Parathyroid adenoma (tissue), 2 donors: ENCODE measurements at regions not wholly inside any gene's neighbourhood (a gene's known extent, or its start where the extent isn't known, plus 50 kb on each side); places are given as distances from the start of the nearest gene placed in this dataset.

Experiments used
- H2AFZ ChIP-seq: fragments of 300-600 bp; sonication (generic); one replicate; pipeline ENCODE4 v1.7.0; 2017; ENCODE audit warnings: antibody characterized with exemption, mild to moderate bottlenecking
- H3K27ac ChIP-seq: fragments of 300-600 bp; sonication (generic); one replicate; pipeline ENCODE4 v1.7.0; 2017
- H3K27me3 ChIP-seq: fragments of 300-600 bp; sonication (generic); one replicate; pipeline ENCODE4 v1.7.0; 2017; ENCODE audit warnings: low read length; ENCODE audit not compliant: control insufficient read depth, insufficient read depth
- H3K36me3 ChIP-seq: fragments of 300-600 bp; sonication (generic); one replicate; pipeline ENCODE4 v1.7.0; 2017; ENCODE audit warnings: low read length; ENCODE audit not compliant: control insufficient read depth, insufficient read depth
- H3K4me1 ChIP-seq: fragments of 300-600 bp; sonication (generic); one replicate; pipeline ENCODE4 v1.7.0; 2017; ENCODE audit warnings: control low read depth
- H3K4me2 ChIP-seq: fragments of 300-600 bp; sonication (generic); one replicate; pipeline ENCODE4 v1.7.0; 2017; ENCODE audit warnings: low read length
- H3K4me3 ChIP-seq: fragments of 300-600 bp; sonication (generic); one replicate; pipeline ENCODE4 v1.7.0; 2017; ENCODE audit warnings: low read depth, low read length
- H3K79me2 ChIP-seq: fragments of 300-600 bp; sonication (generic); one replicate; pipeline ENCODE4 v1.7.0; 2017; ENCODE audit warnings: control low read depth
- H3K9ac ChIP-seq: fragments of 300-600 bp; sonication (generic); one replicate; pipeline ENCODE4 v1.7.0; 2017; ENCODE audit warnings: mild to moderate bottlenecking
- H3K9me3 ChIP-seq: fragments of 300-600 bp; sonication (generic); one replicate; pipeline ENCODE4 v1.7.0; 2017; ENCODE audit warnings: low read length; ENCODE audit not compliant: control insufficient read depth
- TF ChIP-seq, protein P1 (sequence below): fragments of 300-600 bp; sonication (generic); IDR thresholded peaks from one replicate; pipeline ENCODE4 v1.7.0; 2017; ENCODE audit warnings: antibody characterized with exemption, mild to moderate bottlenecking
- donor health status: primary hyperparathyroidism.

DNA sequence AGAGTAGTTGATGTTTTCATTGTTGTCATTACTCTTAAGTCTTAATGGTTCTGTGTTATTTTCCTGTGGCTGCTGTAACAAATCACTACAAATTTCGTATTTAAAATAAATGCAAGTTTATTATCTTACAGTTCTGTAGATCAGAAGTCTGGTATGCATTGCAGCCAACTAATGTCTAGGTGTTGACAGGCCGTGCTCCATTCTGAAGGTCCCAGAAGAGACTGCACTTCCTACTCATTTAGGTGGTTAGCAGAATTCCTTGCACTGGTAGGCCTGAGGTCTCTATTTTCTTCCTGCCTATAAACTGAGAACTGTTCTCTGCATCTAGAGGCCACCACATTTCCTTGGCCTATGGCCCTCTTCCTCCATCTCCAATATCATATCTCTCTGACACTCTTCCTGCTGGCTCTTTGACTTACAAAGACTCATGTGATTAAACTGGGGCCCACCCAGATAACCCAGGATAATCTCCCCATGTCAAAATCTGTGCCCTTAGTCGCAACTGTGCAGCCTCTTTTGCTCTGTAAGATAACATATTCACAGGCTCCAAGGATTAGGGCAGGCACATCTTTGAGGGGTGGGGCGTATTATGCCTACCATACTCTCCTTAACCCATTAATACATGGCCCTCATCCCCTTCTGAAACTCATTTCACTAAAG, 468.4 kb downstream of the FOXO1 start:
- Histone ChIP-seq H3K27me3 (no peaks in the 10 kb centered on the region), H3K9me3 (no peaks in the 10 kb centered on the region), H3K79me2 (no peaks in the 10 kb centered on the region), H3K9ac (no peak overlapping the region), H2AFZ (no peak overlapping the region), H3K4me1 (no peaks in the 10 kb centered on the region), H3K4me3 (no peak overlapping the region), H3K27ac (no peak overlapping the region), H3K4me2 (no peak overlapping the region), H3K36me3 (no peaks in the 10 kb centered on the region)
- TF ChIP-seq, protein P1, sequence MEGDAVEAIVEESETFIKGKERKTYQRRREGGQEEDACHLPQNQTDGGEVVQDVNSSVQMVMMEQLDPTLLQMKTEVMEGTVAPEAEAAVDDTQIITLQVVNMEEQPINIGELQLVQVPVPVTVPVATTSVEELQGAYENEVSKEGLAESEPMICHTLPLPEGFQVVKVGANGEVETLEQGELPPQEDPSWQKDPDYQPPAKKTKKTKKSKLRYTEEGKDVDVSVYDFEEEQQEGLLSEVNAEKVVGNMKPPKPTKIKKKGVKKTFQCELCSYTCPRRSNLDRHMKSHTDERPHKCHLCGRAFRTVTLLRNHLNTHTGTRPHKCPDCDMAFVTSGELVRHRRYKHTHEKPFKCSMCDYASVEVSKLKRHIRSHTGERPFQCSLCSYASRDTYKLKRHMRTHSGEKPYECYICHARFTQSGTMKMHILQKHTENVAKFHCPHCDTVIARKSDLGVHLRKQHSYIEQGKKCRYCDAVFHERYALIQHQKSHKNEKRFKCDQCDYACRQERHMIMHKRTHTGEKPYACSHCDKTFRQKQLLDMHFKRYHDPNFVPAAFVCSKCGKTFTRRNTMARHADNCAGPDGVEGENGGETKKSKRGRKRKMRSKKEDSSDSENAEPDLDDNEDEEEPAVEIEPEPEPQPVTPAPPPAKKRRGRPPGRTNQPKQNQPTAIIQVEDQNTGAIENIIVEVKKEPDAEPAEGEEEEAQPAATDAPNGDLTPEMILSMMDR = no peak

DNA sequence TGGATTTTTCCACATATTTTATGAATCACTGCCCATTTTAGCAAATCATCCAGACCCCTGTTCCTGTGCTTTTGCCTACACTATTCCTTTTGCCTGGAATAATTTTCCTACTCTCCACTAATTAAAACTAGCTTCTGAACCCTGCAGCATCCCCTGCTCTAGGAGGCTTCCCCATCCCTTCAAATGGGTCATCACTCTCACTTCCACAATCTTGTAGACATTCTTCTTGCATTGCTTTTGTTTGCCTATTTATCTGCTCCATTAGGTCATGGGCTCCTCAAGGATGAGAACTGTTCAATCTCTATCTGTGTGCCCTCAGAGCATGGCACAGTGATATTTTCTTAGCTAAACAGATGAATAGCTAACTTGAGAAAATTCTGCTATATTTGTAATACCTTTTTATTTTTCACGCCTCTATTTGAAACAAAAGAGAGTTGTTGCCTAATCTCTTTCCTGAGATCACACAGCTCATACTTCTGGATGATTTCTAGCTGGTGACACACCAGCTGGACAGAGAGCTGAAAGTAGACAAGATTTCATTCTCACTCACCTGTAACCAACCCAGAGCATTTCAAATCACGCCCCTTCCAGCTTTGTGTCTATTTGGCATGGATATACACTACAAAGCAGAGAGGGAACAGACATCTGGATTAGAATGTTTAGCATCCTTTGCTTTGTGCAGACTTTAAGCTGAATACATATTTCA, 466.0 kb downstream of the FOXO1 start:
- no peaks in the 10 kb centered on the region for H3K36me3 ChIP-seq
- H3K4me1 ChIP-seq = no peaks in the 10 kb centered on the region
- no peaks in the 10 kb centered on the region for H3K9me3 ChIP-seq
- H3K4me2 ChIP-seq = no peak overlapping the region
- TF ChIP-seq, protein P1 = no peak
- H3K9ac ChIP-seq = no peak overlapping the region
- no peak overlapping the region for H3K4me3 ChIP-seq
- no peaks in the 10 kb centered on the region for H3K79me2 ChIP-seq
- H3K27ac ChIP-seq = no peak overlapping the region
- H2AFZ ChIP-seq = no peak overlapping the region
- no peaks in the 10 kb centered on the region for H3K27me3 ChIP-seq

DNA sequence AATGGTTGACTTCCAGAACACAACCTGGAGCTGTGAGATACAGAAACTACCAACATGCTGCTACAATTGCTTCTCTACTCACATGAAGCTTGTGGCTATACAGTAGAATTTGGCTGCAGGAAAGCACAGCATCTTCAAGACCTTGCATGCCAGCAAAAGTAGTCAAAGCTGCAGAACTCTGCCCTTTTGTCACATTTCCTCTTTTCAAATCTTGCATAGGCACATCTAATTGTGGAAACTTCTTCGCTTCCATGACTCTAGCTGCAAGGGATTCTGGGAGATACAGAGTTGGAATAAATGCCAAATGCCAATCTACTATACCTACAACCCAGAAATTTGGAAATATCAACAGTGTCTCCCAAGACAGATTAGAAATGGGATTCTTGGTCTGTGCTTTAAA, 462.2 kb downstream of the FOXO1 start:
- Histone ChIP-seq H3K4me2 (no peak overlapping the region), H3K4me1 (no peaks in the 10 kb centered on the region), H3K79me2 (no peaks in the 10 kb centered on the region), H3K4me3 (no peak overlapping the region), H3K9ac (no peak overlapping the region), H3K9me3 (no peaks in the 10 kb centered on the region), H3K36me3 (no peaks in the 10 kb centered on the region), H2AFZ (no peak overlapping the region), H3K27ac (no peak overlapping the region), H3K27me3 (no peaks in the 10 kb centered on the region)
- TF ChIP-seq, protein P1 = no peak

DNA sequence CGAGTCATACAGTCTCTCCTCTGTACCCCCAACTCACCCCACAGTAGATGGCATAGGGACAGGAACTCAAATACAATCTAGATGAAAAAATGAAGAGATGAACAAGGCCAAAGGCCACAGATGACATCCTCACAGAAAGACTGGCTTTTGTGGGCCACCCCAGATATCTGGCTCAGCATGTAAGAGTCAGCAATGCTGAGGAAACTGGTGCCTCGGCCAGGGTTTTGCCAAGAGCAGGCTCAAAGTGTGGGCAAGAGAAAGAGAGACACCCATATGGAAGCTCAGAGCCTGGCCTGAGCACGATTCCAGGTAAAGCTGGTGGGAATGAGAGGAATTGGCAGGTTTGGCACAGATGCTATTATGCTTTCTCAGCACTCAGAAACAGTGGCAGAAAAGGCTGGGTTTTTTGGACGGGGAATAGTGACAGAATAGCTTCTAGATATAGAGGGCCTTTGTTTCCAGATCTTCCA, 460.6 kb downstream of the FOXO1 start:
- Histone ChIP-seq H3K4me3 (no peak overlapping the region), H3K79me2 (no peaks in the 10 kb centered on the region), H2AFZ (no peak overlapping the region), H3K36me3 (no peaks in the 10 kb centered on the region), H3K27ac (no peak overlapping the region), H3K9ac (no peak overlapping the region), H3K9me3 (no peaks in the 10 kb centered on the region), H3K4me1 (no peaks in the 10 kb centered on the region), H3K27me3 (no peaks in the 10 kb centered on the region), H3K4me2 (no peak overlapping the region)
- TF ChIP-seq, protein P1 = no peak
